Testis (tissue), 2 donors: ENCODE measurements at regions not wholly inside any gene's neighbourhood (a gene's known extent, or its start where the extent isn't known, plus 50 kb on each side); places are given as distances from the start of the nearest gene placed in this dataset.

Source experiments
- DNase-seq: peaks from one replicate; pipeline ENCODE4 v3.0.0-alpha.2; 2019
- H3K27ac ChIP-seq, 2 donors: fragments of 200-600 bp; sonication (generic); one replicate each; pipeline ENCODE4 v1.5.1; 2019
- H3K27me3 ChIP-seq: fragments of 200-600 bp; sonication (generic); one replicate; pipeline ENCODE4 v1.5.1; 2019
- H3K36me3 ChIP-seq: fragments of 200-600 bp; sonication (generic); one replicate; pipeline ENCODE4 v1.5.1; 2017; ENCODE audit warnings: low read depth; ENCODE audit errors: missing control alignments
- H3K4me1 ChIP-seq: fragments of 200-600 bp; sonication (generic); one replicate; pipeline ENCODE4 v1.5.1; 2019
- H3K4me3 ChIP-seq, 2 donors: fragments of 200-600 bp; sonication (generic); one replicate each; pipeline ENCODE4 v1.5.1; 2017 to 2019
- H3K9me3 ChIP-seq: fragments of 200-600 bp; sonication (generic); one replicate; pipeline ENCODE4 v1.5.1; 2017
- CTCF ChIP-seq, 3 experiments: fragments of 450-650 bp in 2 of 3; fragments of 200-600 bp in 1 of 3; sonication (generic) in 1 of 3; IDR thresholded peaks; one replicate each; pipeline ENCODE4 v1.5.1; 2016 to 2019; ENCODE audit warnings: antibody characterized with exemption in 3 of 3, mild to moderate bottlenecking in 2 of 3, moderate library complexity in 1 of 3
- POLR2A ChIP-seq: fragments of 450-650 bp; IDR thresholded peaks from one replicate; pipeline ENCODE4 v1.6.1; 2017; ENCODE audit warnings: antibody characterized with exemption, mild to moderate bottlenecking, moderate library complexity
- WGBS, 2 donors: methylation state at CpG; one replicate each; pipeline ENCODE4 v1.1.5; 2018; 5-methylcytosine and 5-hydroxymethylcytosine counted together
- intact Hi-C: fragments of 100-400 bp; cut with DNase I; formaldehyde crosslinking; loops from one replicate; pipeline ENCODE4 v1.15.1; 2023; ENCODE audit warnings: low total_unique reads

GRCh38 chr12:13594731-13595514 is 386.5 kb downstream of the GRIN2B start:
- Histone ChIP-seq H3K9me3 (no peaks in the 10 kb centered on the region), H3K4me1 (no peaks in the 10 kb centered on the region), H3K4me3 (no peak overlapping the region), H3K27ac (no peak overlapping the region), H3K36me3 (no peaks in the 10 kb centered on the region), H3K27me3 (no peaks in the 10 kb centered on the region)
- TF ChIP-seq POLR2A (no peak), CTCF (IDR thresholded peaks at IDR 0.05) (no peak)
- WGBS, 2 donors, result 83 to 90% methylated on average over 5 of the region's 5 CpGs
- DNase-seq, result no peak
- intact Hi-C loops, result no loop called here

GRCh38 chr12:13592063-13592942 is 389.1 kb downstream of the GRIN2B start:
- intact Hi-C loops, result no loop called here
- no peaks in the 10 kb centered on the region for H3K4me1 ChIP-seq
- TF ChIP-seq POLR2A, result no peak
- no peak for TF ChIP-seq CTCF (IDR thresholded peaks at IDR 0.05)
- 82 to 85% methylated on average over 3 of the region's 3 CpGs for WGBS, 2 donors
- DNase-seq, result no peak
- no peaks in the 10 kb centered on the region for H3K27me3 ChIP-seq
- H3K36me3 ChIP-seq, result no peaks in the 10 kb centered on the region
- H3K9me3 ChIP-seq, result no peaks in the 10 kb centered on the region
- H3K4me3 ChIP-seq, result no peak overlapping the region
- no peak overlapping the region for H3K27ac ChIP-seq

GRCh38 chr12:13591488-13591887 is 389.9 kb downstream of the GRIN2B start:
- Histone ChIP-seq H3K4me1 (no peaks in the 10 kb centered on the region), H3K9me3 (no peaks in the 10 kb centered on the region), H3K4me3 (no peak overlapping the region), H3K36me3 (no peaks in the 10 kb centered on the region), H3K27ac (no peak overlapping the region), H3K27me3 (no peaks in the 10 kb centered on the region)
- intact Hi-C loops, result no loop called here
- DNase-seq, result no peak
- TF ChIP-seq POLR2A (no peak), CTCF (IDR thresholded peaks at IDR 0.05) (no peak)

GRCh38 chr12:13591059-13591458 is 390.3 kb downstream of the GRIN2B start:
- Histone ChIP-seq H3K27me3 (no peaks in the 10 kb centered on the region), H3K4me3 (no peak overlapping the region), H3K9me3 (no peaks in the 10 kb centered on the region), H3K4me1 (no peaks in the 10 kb centered on the region), H3K36me3 (no peaks in the 10 kb centered on the region), H3K27ac (no peak overlapping the region)
- DNase-seq, result no peak
- TF ChIP-seq POLR2A, result no peak
- TF ChIP-seq CTCF (IDR thresholded peaks at IDR 0.05), result no peak
- 83 to 86% methylated on average over 6 of the region's 6 CpGs for WGBS, 2 donors
- intact Hi-C loops, result no loop called here
